OCI-LY7 (cell line): ENCODE measurements at regions not wholly inside any gene's neighbourhood (a gene's known extent, or its start where the extent isn't known, plus 50 kb on each side); places are given as distances from the start of the nearest gene placed in this dataset.

ENCODE experiments used
- EZH2phosphoT487 ChIP-seq: fragments of 200-600 bp; sonication (generic); IDR thresholded peaks from 2 replicates; pipeline ENCODE4 v1.6.1; 2018; ENCODE audit warnings: low read depth, borderline replicate concordance, mild to moderate bottlenecking, mixed run types, antibody characterized with exemption, low read length, moderate library complexity, mixed read lengths
- TF ChIP-seq, protein P1 (sequence below): fragments of 200-600 bp; sonication (generic); conservative IDR thresholded peaks from 2 replicates; pipeline ENCODE4 v1.5.1; 2014; ENCODE audit warnings: mild to moderate bottlenecking, antibody characterized with exemption, low read length, moderate library complexity, mixed read lengths

DNA sequence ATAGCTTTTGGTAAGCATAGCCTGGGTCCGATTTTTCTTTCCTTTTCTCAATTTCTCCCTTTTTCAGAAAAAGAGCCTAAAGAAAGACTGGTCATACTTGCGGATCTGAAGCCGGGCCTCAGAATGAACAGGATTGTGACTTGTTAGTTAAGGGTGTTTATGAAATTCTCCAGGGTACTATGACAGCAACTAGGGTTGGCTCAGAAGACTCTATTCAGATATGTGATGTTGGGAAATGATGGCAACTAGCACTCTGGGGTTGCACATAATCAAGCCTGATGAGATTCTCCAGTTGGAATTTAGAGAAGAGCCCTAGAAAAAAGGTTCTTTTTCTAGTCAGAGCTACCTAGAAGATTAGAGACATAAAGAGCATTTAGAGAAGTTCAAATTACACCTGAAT lies 352.4 kb upstream of the POM121L12 start:
- TF ChIP-seq, protein P1, sequence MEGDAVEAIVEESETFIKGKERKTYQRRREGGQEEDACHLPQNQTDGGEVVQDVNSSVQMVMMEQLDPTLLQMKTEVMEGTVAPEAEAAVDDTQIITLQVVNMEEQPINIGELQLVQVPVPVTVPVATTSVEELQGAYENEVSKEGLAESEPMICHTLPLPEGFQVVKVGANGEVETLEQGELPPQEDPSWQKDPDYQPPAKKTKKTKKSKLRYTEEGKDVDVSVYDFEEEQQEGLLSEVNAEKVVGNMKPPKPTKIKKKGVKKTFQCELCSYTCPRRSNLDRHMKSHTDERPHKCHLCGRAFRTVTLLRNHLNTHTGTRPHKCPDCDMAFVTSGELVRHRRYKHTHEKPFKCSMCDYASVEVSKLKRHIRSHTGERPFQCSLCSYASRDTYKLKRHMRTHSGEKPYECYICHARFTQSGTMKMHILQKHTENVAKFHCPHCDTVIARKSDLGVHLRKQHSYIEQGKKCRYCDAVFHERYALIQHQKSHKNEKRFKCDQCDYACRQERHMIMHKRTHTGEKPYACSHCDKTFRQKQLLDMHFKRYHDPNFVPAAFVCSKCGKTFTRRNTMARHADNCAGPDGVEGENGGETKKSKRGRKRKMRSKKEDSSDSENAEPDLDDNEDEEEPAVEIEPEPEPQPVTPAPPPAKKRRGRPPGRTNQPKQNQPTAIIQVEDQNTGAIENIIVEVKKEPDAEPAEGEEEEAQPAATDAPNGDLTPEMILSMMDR, result no peak
- no peak for TF ChIP-seq EZH2phosphoT487
